Natural killer cell (primary cell): ENCODE measurements at regions not wholly inside any gene's neighbourhood (a gene's known extent, or its start where the extent isn't known, plus 50 kb on each side); places are given as distances from the start of the nearest gene placed in this dataset.

Experiments
- ATAC-seq, 3 donors: fragments of 150-1000 bp in 2 of 3; fragments of 200-7000 bp in 1 of 3; cut with Tn5 transposase; 1 replicate in 1 of 3; 2 replicates in 2 of 3; pipeline ENCODE4 v1.10.0; 2021; ENCODE audit warnings: mild to moderate bottlenecking in 2 of 3, moderate library complexity in 2 of 3
- DNase-seq, 2 donors: peaks; one replicate each; pipeline versions ENCODE4 v3.0.0 to v3.0.0-alpha.2; 2013 to 2021; ENCODE audit warnings: mixed read lengths in 1 of 2
- H3K27ac ChIP-seq: one replicate; pipeline ENCODE4 v1.5.1; 2013; ENCODE audit warnings: mild to moderate bottlenecking, low read length
- H3K27me3 ChIP-seq: one replicate; pipeline ENCODE4 v1.6.1; 2013; ENCODE audit warnings: low read length; ENCODE audit not compliant: control insufficient read depth, insufficient read depth
- H3K36me3 ChIP-seq: one replicate; pipeline ENCODE4 v1.6.1; 2013; ENCODE audit warnings: low read length; ENCODE audit not compliant: control insufficient read depth, insufficient read depth
- H3K4me1 ChIP-seq: one replicate; pipeline ENCODE4 v1.6.1; 2013; ENCODE audit warnings: low read length; ENCODE audit not compliant: control insufficient read depth, insufficient read depth
- H3K4me3 ChIP-seq: one replicate; pipeline ENCODE4 v1.5.1; 2013; ENCODE audit warnings: low read length
- H3K9me3 ChIP-seq: one replicate; pipeline ENCODE4 v1.6.1; 2013; ENCODE audit warnings: low read length; ENCODE audit not compliant: control insufficient read depth, insufficient read depth
- H3K27ac Mint-ChIP-seq, 2 donors: one replicate each; pipeline ENCODE4 v1.8.0; 2022; ENCODE audit warnings: mild to moderate bottlenecking in 2 of 2, mixed read lengths in 2 of 2, moderate library complexity in 1 of 2
- H3K27me3 Mint-ChIP-seq, 2 donors: one replicate each; pipeline ENCODE4 v1.8.0; 2022; ENCODE audit warnings: low read depth in 2 of 2, mixed read lengths in 2 of 2
- H3K36me3 Mint-ChIP-seq: one replicate; pipeline ENCODE4 v1.8.0; 2022; ENCODE audit warnings: mixed read lengths
- H3K4me1 Mint-ChIP-seq, 2 donors: one replicate each; pipeline ENCODE4 v1.8.0; 2022; ENCODE audit warnings: mixed read lengths in 2 of 2
- H3K4me3 Mint-ChIP-seq: one replicate; pipeline ENCODE4 v1.8.0; 2022; ENCODE audit warnings: mild to moderate bottlenecking, moderate library complexity, mixed read lengths
- H3K9me3 Mint-ChIP-seq, 2 donors: one replicate each; pipeline ENCODE4 v1.8.0; 2022; ENCODE audit warnings: mixed read lengths in 2 of 2
- CTCF ChIP-seq: fragments of 200-600 bp; IDR thresholded peaks from one replicate; pipeline ENCODE4 v1.8.0; 2022; ENCODE audit warnings: antibody characterized with exemption
- WGBS: methylation state at CpG from one replicate; pipeline ENCODE4 v1.1.7; 2013; ENCODE audit warnings: missing lambda C conversion rate; ENCODE audit not compliant: insufficient coverage; 5-methylcytosine and 5-hydroxymethylcytosine counted together
- intact Hi-C: fragments of 100-400 bp; cut with micrococcal nuclease; formaldehyde crosslinking; loops from one replicate; pipeline ENCODE4 v1.14.2; 2022

- Histone ChIP-seq H3K4me1 (no peaks in the 10 kb centered on the region), H3K27me3 (no peaks in the 10 kb centered on the region), H3K9me3 (no peaks in the 10 kb centered on the region), H3K4me3 (no peak overlapping the region), H3K27ac (no peak overlapping the region), H3K36me3 (no peaks in the 10 kb centered on the region)
- no peak for DNase-seq
- no peaks in the 10 kb centered on the region for H3K36me3 Mint-ChIP-seq
- H3K27ac Mint-ChIP-seq, result no peak overlapping the region
- no peak for TF ChIP-seq CTCF
- no peaks in the 10 kb centered on the region for H3K9me3 Mint-ChIP-seq
- H3K4me1 Mint-ChIP-seq, result no peaks in the 10 kb centered on the region
- no peak overlapping the region for H3K4me3 Mint-ChIP-seq
- no peak for ATAC-seq
- peaks cover 8 to 17% of the 10 kb centered on the region in 2 donors for H3K27me3 Mint-ChIP-seq
- intact Hi-C loops, result no loop called here
Measured at GRCh38 chr15:94053626-94054025, 177.7 kb upstream of the MCTP2 start.

DNA sequence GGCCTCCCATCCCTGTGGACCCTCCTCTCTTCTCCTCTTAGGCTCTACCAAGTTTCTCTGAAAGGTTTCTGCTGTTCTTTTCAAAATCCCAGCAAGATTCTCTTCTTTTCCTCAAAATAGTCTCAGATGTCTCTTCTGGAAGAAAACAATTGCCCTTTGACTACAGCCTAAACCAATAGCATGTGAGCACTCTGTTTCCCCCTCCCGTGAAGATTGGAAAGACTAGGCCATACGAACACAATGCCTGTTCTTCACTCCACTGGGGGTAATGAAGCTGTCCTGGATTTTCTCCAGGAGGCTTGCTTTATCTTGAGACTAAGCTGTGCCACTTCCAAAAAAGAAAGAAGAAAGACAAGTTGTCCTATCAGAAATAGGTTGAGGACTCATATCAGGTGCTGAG, 178.7 kb upstream of the MCTP2 start:
- H3K36me3 Mint-ChIP-seq, result no peaks in the 10 kb centered on the region

DNA sequence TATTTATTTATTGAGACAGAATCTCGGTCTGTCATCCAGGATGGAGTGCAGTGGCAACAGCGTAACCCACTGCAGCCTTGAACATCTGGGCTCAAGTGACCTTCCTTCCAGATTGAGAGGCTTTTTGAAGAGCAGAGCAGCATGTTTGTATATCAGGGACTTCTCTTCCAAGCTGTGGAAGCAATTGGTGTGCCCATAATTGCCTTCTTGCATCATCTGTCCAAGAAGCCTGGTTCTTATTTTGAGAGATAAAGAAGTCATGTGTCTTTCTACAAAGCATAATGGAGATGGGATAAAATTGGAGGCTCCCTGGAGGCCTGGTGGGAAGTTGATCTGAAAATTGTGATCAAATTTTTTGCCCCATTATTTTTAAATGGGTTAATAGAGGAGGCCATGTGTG, 183.8 kb upstream of the MCTP2 start:
- H3K4me3 Mint-ChIP-seq, result no peak overlapping the region
- H3K9me3 ChIP-seq, result no peaks in the 10 kb centered on the region
- ATAC-seq, result no peak
- no peaks in the 10 kb centered on the region for H3K36me3 Mint-ChIP-seq
- H3K27ac Mint-ChIP-seq, result no peak overlapping the region
- no peaks in the 10 kb centered on the region for H3K9me3 Mint-ChIP-seq
- no peak overlapping the region for H3K27ac ChIP-seq
- no peaks in the 10 kb centered on the region for H3K27me3 ChIP-seq
- no peak overlapping the region for H3K4me3 ChIP-seq
- H3K36me3 ChIP-seq, result no peaks in the 10 kb centered on the region
- 92% methylated on average over 2 of the region's 2 CpGs for WGBS
- H3K27me3 Mint-ChIP-seq, result peaks cover 7 to 14% of the 10 kb centered on the region in 2 donors
- TF ChIP-seq CTCF, result no peak
- intact Hi-C loops, result no loop called here
- H3K4me1 Mint-ChIP-seq, result no peaks in the 10 kb centered on the region
- no peaks in the 10 kb centered on the region for H3K4me1 ChIP-seq
- DNase-seq, result no peak

More for the DNA sequence above, 178.7 kb upstream of the MCTP2 start:
- 97% methylated on average over 2 of the region's 2 CpGs for WGBS
- Mint-ChIP-seq H3K9me3 (no peaks in the 10 kb centered on the region), H3K4me1 (no peaks in the 10 kb centered on the region), H3K27me3 (peaks cover 8 to 11% of the 10 kb centered on the region in 2 donors), H3K27ac (no peak overlapping the region), H3K4me3 (no peak overlapping the region)
- Histone ChIP-seq H3K9me3 (no peaks in the 10 kb centered on the region), H3K27me3 (no peaks in the 10 kb centered on the region), H3K4me1 (no peaks in the 10 kb centered on the region), H3K4me3 (no peak overlapping the region), H3K36me3 (no peaks in the 10 kb centered on the region), H3K27ac (no peak overlapping the region)
- DNase-seq, result no peak
- intact Hi-C loops, result no loop called here
- no peak for ATAC-seq
- no peak for TF ChIP-seq CTCF

GRCh38 chr15:94042180-94042928, 189.0 kb upstream of the MCTP2 start:
- Mint-ChIP-seq H3K9me3 (no peaks in the 10 kb centered on the region), H3K27ac (no peak overlapping the region), H3K4me1 (no peaks in the 10 kb centered on the region), H3K36me3 (no peaks in the 10 kb centered on the region), H3K27me3 (peaks cover 12 to 40% of the 10 kb centered on the region in 2 donors), H3K4me3 (no peak overlapping the region)
- no peak for ATAC-seq
- no peak overlapping the region for H3K4me3 ChIP-seq
- WGBS, result 81% methylated on average over 9 of the region's 9 CpGs
- TF ChIP-seq CTCF, result no peak
- DNase-seq, result no peak
- H3K27me3 ChIP-seq, result no peaks in the 10 kb centered on the region
- no peaks in the 10 kb centered on the region for H3K9me3 ChIP-seq
- no peaks in the 10 kb centered on the region for H3K36me3 ChIP-seq
- intact Hi-C loops, result no loop called here
- no peaks in the 10 kb centered on the region for H3K4me1 ChIP-seq
- H3K27ac ChIP-seq, result no peak overlapping the region
